NOMO-1 treated with dmso at 0.1 percent for 144 hours (cell line): ENCODE measurements at regions not wholly inside any gene's neighbourhood (a gene's known extent, or its start where the extent isn't known, plus 50 kb on each side); places are given as distances from the start of the nearest gene placed in this dataset.
"Not testable (repeated sequence)": the region's sequence is repeated elsewhere in the genome, so short reads cannot be mapped to it uniquely, and the experiment has no call there.

Source experiments
- DNase-seq: peaks from one replicate; lab custom pipeline; 2025; ENCODE audit not compliant: unreplicated experiment; lab: John Stamatoyannopoulos, UW

GRCh38 chr1:60863131-60863530 lies 219.2 kb upstream of the NFIA start:
- DNase-seq: no peak

- no peak for DNase-seq
These were observed 220.3 kb upstream of the NFIA start for GRCh38 chr1:60861961-60862567.

- no peak for DNase-seq
These were observed 223.2 kb upstream of the NFIA start for GRCh38 chr1:60859111-60859510.

GRCh38 chr1:60857851-60858250 lies 224.5 kb upstream of the NFIA start:
- no peak for DNase-seq

GRCh38 chr1:60850084-60850483 lies 232.3 kb upstream of the NFIA start:
- DNase-seq: no peak

GRCh38 chr1:60849401-60849800 lies 233.0 kb upstream of the NFIA start:
- DNase-seq: no peak

GRCh38 chr1:60848583-60849188 lies 233.7 kb upstream of the NFIA start:
- DNase-seq: no peak

- DNase-seq: no peak
These were observed 234.3 kb upstream of the NFIA start for GRCh38 chr1:60847855-60848582.

GRCh38 chr1:60847391-60847790 lies 235.0 kb upstream of the NFIA start:
- DNase-seq: no peak

GRCh38 chr1:60845659-60846058 lies 236.7 kb upstream of the NFIA start:
- not testable (repeated sequence) for DNase-seq

GRCh38 chr1:60842304-60842703 lies 240.1 kb upstream of the NFIA start:
- no peak for DNase-seq

GRCh38 chr1:60841116-60842046 lies 241.0 kb upstream of the NFIA start:
- DNase-seq: no peak

GRCh38 chr1:60840476-60840875 lies 241.9 kb upstream of the NFIA start:
- DNase-seq: not testable (repeated sequence)

- no peak for DNase-seq
These were observed 246.7 kb upstream of the NFIA start for GRCh38 chr1:60835649-60836048.

GRCh38 chr1:60833173-60833572 lies 249.2 kb upstream of the NFIA start:
- DNase-seq: no peak

- DNase-seq: no peak
These were observed 250.0 kb upstream of the NFIA start for GRCh38 chr1:60832367-60832766.

- DNase-seq: no peak
These were observed 250.6 kb upstream of the NFIA start for GRCh38 chr1:60831780-60832179.

- no peak for DNase-seq
These were observed 253.4 kb upstream of the NFIA start for GRCh38 chr1:60828944-60829343.

- DNase-seq: no peak
These were observed 255.9 kb upstream of the NFIA start for GRCh38 chr1:60826320-60827094.

- DNase-seq: no peak
These were observed 256.8 kb upstream of the NFIA start for GRCh38 chr1:60825593-60825992.

GRCh38 chr1:60823151-60823550 lies 259.2 kb upstream of the NFIA start:
- no peak for DNase-seq
